IMR-90 (cell line): ENCODE measurements at regions not wholly inside any gene's neighbourhood (a gene's known extent, or its start where the extent isn't known, plus 50 kb on each side); places are given as distances from the start of the nearest gene placed in this dataset.

Source experiments
- CEBPB ChIP-seq: IDR thresholded peaks from 2 replicates; pipeline ENCODE4 v1.6.1; 2012; ENCODE audit warnings: low read depth, low read length, improper control_type of control experiment
- MAFK ChIP-seq: IDR thresholded peaks from 2 replicates; pipeline ENCODE4 v1.6.1; 2012; ENCODE audit warnings: low read depth, low read length, improper control_type of control experiment
- MXI1 ChIP-seq: IDR thresholded peaks from 2 replicates; pipeline ENCODE4 v1.6.1; 2012; ENCODE audit warnings: low read depth, mild to moderate bottlenecking, low read length, moderate library complexity, borderline replicate concordance
- POLR2A ChIP-seq: IDR thresholded peaks from 2 replicates; pipeline ENCODE4 v1.6.1; 2012; ENCODE audit warnings: mild to moderate bottlenecking, low read depth, low read length
- RAD21 ChIP-seq: IDR thresholded peaks from 2 replicates; pipeline ENCODE4 v1.6.1; 2012; ENCODE audit warnings: low read length, improper control_type of control experiment
- RFX5 ChIP-seq: IDR thresholded peaks from 2 replicates; pipeline ENCODE4 v1.8.0; 2012; ENCODE audit warnings: low read depth, mild to moderate bottlenecking, low read length, moderate library complexity
- TF ChIP-seq, protein P1 (sequence below): conservative IDR thresholded peaks from 2 replicates; pipeline ENCODE4 v1.5.1; 2012; ENCODE audit warnings: mild to moderate bottlenecking, low read depth, low read length, improper control_type of control experiment

DNA sequence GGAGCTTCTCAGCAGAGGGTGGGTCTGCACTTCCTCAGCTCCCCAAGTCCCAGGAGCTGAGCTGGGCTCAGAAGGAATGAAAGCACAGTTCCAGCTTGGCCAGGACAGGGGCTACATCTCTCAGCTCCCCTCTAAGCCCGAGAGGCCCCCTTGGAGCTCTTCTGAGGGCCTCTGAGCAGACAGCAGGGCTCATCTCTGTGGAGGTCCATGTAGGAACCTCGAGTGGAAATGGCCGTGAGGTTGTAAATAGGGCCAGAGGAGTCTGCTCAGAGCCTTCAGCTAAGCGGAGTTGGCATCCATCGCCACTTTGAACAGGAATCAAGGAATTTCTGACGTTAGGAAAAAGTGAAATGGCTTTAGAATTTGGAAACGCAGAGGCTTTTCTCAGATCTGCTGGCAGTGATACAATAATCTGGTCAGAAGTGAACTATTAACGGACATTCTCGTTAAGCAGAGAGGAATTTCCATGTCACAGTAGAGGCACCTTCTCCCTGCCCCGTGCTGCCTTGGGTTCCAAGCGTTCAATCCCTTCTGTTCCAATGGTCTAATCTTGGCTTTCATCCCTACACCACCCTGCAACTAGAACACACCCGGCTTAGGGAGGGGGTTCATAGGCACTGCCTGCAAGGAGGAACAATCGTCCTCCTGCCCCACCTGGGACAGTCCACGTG is 213.9 kb downstream of the NDUFA10 start:
- TF ChIP-seq CEBPB, result no peak
- TF ChIP-seq, protein P1, sequence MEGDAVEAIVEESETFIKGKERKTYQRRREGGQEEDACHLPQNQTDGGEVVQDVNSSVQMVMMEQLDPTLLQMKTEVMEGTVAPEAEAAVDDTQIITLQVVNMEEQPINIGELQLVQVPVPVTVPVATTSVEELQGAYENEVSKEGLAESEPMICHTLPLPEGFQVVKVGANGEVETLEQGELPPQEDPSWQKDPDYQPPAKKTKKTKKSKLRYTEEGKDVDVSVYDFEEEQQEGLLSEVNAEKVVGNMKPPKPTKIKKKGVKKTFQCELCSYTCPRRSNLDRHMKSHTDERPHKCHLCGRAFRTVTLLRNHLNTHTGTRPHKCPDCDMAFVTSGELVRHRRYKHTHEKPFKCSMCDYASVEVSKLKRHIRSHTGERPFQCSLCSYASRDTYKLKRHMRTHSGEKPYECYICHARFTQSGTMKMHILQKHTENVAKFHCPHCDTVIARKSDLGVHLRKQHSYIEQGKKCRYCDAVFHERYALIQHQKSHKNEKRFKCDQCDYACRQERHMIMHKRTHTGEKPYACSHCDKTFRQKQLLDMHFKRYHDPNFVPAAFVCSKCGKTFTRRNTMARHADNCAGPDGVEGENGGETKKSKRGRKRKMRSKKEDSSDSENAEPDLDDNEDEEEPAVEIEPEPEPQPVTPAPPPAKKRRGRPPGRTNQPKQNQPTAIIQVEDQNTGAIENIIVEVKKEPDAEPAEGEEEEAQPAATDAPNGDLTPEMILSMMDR, result no peak
- no peak for TF ChIP-seq RFX5
- TF ChIP-seq MXI1, result no peak
- no peak for TF ChIP-seq POLR2A
- TF ChIP-seq RAD21, result no peak
- TF ChIP-seq MAFK, result no peak
